A549 (cell line): ENCODE measurements at regions not wholly inside any gene's neighbourhood (a gene's known extent, or its start where the extent isn't known, plus 50 kb on each side); places are given as distances from the start of the nearest gene placed in this dataset.

ENCODE experiments used
- BHLHE40 ChIP-seq: IDR thresholded peaks from 2 replicates; pipeline ENCODE4 v1.6.1; 2012; ENCODE audit warnings: low read depth, low read length, inconsistent platforms
- MYC ChIP-seq: IDR thresholded peaks from 2 replicates; pipeline ENCODE4 v1.6.1; 2012; ENCODE audit warnings: mild to moderate bottlenecking, inconsistent platforms, low read length, improper control_type of control experiment, borderline replicate concordance
- POLR2AphosphoS2 ChIP-seq: conservative IDR thresholded peaks from 2 replicates; pipeline ENCODE4 v1.6.1; 2012; ENCODE audit warnings: low read length, improper control_type of control experiment, inconsistent platforms
- RAD21 ChIP-seq, 2 experiments: fragments of >200 bp in 1 of 2; sonication (Bioruptor Twin) in 1 of 2; formaldehyde crosslinking in 1 of 2; IDR thresholded peaks in 1 of 2; conservative IDR thresholded peaks in 1 of 2; 2 replicates in 1 of 2; 3 replicates in 1 of 2; pipeline ENCODE4 v1.6.1; 2012 to 2018; ENCODE audit warnings: inconsistent platforms in 1 of 2
- TF ChIP-seq, protein P1 (sequence below): fragments of >200 bp; sonication (Bioruptor Twin); formaldehyde crosslinking; IDR thresholded peaks from 3 replicates; pipeline ENCODE4 v1.5.1; 2016
- TF ChIP-seq, protein P2 (sequence below): fragments of >200 bp; sonication (Bioruptor Twin); formaldehyde crosslinking; IDR thresholded peaks from 3 replicates; pipeline ENCODE4 v1.6.1; 2016

DNA sequence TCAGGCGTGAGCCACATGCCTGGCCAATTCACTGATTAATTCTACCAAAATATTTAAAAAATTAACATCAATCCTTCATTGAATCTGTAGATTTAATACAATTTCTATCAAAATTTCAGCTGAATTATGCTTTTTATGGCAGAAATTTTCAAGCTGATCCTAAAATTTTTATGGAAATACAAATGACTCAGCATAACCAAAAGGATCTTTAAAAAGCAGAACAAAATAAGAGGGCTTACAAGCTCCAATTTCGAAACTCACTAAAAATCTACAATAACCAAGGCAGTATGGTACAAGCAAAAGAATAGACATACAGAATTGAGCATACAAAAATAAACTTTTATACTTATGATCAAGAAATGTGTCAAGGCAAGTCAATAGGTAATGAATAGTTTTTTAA is 180.4 kb upstream of the CTNNB1 start:
- TF ChIP-seq BHLHE40: no peak
- TF ChIP-seq POLR2AphosphoS2: no peak
- TF ChIP-seq, protein P1, sequence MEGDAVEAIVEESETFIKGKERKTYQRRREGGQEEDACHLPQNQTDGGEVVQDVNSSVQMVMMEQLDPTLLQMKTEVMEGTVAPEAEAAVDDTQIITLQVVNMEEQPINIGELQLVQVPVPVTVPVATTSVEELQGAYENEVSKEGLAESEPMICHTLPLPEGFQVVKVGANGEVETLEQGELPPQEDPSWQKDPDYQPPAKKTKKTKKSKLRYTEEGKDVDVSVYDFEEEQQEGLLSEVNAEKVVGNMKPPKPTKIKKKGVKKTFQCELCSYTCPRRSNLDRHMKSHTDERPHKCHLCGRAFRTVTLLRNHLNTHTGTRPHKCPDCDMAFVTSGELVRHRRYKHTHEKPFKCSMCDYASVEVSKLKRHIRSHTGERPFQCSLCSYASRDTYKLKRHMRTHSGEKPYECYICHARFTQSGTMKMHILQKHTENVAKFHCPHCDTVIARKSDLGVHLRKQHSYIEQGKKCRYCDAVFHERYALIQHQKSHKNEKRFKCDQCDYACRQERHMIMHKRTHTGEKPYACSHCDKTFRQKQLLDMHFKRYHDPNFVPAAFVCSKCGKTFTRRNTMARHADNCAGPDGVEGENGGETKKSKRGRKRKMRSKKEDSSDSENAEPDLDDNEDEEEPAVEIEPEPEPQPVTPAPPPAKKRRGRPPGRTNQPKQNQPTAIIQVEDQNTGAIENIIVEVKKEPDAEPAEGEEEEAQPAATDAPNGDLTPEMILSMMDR: no peak
- no peak for TF ChIP-seq MYC
- TF ChIP-seq, protein P2, sequence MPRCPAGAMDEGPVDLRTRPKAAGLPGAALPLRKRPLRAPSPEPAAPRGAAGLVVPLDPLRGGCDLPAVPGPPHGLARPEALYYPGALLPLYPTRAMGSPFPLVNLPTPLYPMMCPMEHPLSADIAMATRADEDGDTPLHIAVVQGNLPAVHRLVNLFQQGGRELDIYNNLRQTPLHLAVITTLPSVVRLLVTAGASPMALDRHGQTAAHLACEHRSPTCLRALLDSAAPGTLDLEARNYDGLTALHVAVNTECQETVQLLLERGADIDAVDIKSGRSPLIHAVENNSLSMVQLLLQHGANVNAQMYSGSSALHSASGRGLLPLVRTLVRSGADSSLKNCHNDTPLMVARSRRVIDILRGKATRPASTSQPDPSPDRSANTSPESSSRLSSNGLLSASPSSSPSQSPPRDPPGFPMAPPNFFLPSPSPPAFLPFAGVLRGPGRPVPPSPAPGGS: no peak
- no peak for TF ChIP-seq RAD21 (conservative IDR thresholded peaks at IDR 0.05 in 1 of 2, IDR thresholded peaks at IDR 0.05 in 1 of 2)
